Thyroid gland (tissue), 4 donors: ENCODE measurements at regions not wholly inside any gene's neighbourhood (a gene's known extent, or its start where the extent isn't known, plus 50 kb on each side); places are given as distances from the start of the nearest gene placed in this dataset.

Source experiments
- DNase-seq, 2 donors: peaks; one replicate each; pipeline ENCODE4 v3.0.0-alpha.2; 2019
- H3K27ac ChIP-seq, 3 donors: fragments of 200-600 bp; sonication (generic); 1 replicate in 2 of 3; 2 replicates in 1 of 3; pipeline ENCODE4 v1.5.1; 2016 to 2019; ENCODE audit warnings: mild to moderate bottlenecking in 1 of 3, moderate library complexity in 1 of 3
- H3K27me3 ChIP-seq: fragments of 200-600 bp; sonication (generic); one replicate; pipeline ENCODE4 v1.5.1; 2019
- H3K36me3 ChIP-seq, 2 donors: fragments of 200-600 bp; sonication (generic); one replicate each; pipeline ENCODE4 v1.5.1; 2016 to 2019
- H3K4me1 ChIP-seq, 2 donors: fragments of 200-600 bp; sonication (generic); one replicate each; pipeline ENCODE4 v1.5.1; 2017 to 2019
- H3K4me3 ChIP-seq, 3 donors: fragments of 200-600 bp; sonication (generic); replicated peaks in 1 of 3; 1 replicate in 2 of 3; 2 replicates in 1 of 3; pipeline ENCODE4 v1.5.1; 2016; ENCODE audit warnings: mild to moderate bottlenecking in 1 of 3
- H3K9me3 ChIP-seq: fragments of 200-600 bp; sonication (generic); one replicate; pipeline ENCODE4 v1.5.1; 2017
- CTCF ChIP-seq, 6 experiments: fragments of 200-600 bp in 3 of 6; fragments of 450-650 bp in 3 of 6; sonication (generic) in 3 of 6; IDR thresholded peaks; one replicate each; pipeline ENCODE4 v1.5.1; 2016 to 2019; ENCODE audit warnings: antibody characterized with exemption in 6 of 6, mild to moderate bottlenecking in 2 of 6, inconsistent platforms in 1 of 6, moderate library complexity in 1 of 6
- POLR2A ChIP-seq, 2 donors: fragments of 450-650 bp; IDR thresholded peaks; one replicate each; pipeline ENCODE4 v1.6.1; 2017; ENCODE audit warnings: antibody characterized with exemption in 2 of 2, mild to moderate bottlenecking in 2 of 2, moderate library complexity in 1 of 2
- WGBS, 2 donors: methylation state at CpG; one replicate each; pipeline ENCODE4 v1.1.5; 2017; 5-methylcytosine and 5-hydroxymethylcytosine counted together
- intact Hi-C: fragments of 100-400 bp; cut with DNase I; formaldehyde crosslinking; loops from one replicate; pipeline ENCODE4 v1.15.1; 2023

- Histone ChIP-seq H3K27me3 (no peaks in the 10 kb centered on the region), H3K27ac (no peak overlapping the region), H3K4me3 (no peak overlapping the region), H3K36me3 (no peaks in the 10 kb centered on the region), H3K4me1 (no peaks in the 10 kb centered on the region), H3K9me3 (no peaks in the 10 kb centered on the region)
- TF ChIP-seq POLR2A (IDR thresholded peaks at IDR 0.05), result no peak
- TF ChIP-seq CTCF (IDR thresholded peaks at IDR 0.05), result no peak
- 68 to 74% methylated on average over 4 of the region's 4 CpGs for WGBS, 2 donors
- intact Hi-C loops, result no loop called here
- no peak for DNase-seq
Measured at GRCh38 chr18:67001052-67001451, 397.2 kb upstream of the CDH19 start.

- no peak for DNase-seq
- Histone ChIP-seq H3K4me3 (no peak overlapping the region), H3K9me3 (no peaks in the 10 kb centered on the region), H3K27ac (no peak overlapping the region), H3K4me1 (no peaks in the 10 kb centered on the region), H3K36me3 (no peaks in the 10 kb centered on the region), H3K27me3 (no peaks in the 10 kb centered on the region)
- TF ChIP-seq POLR2A (IDR thresholded peaks at IDR 0.05) (no peak), CTCF (IDR thresholded peaks at IDR 0.05) (no peak)
- intact Hi-C loops, result no loop called here
Measured at GRCh38 chr18:66999003-66999402, 395.1 kb upstream of the CDH19 start.

- 87 to 89% methylated on average over 2 of the region's 2 CpGs for WGBS, 2 donors
- H3K4me3 ChIP-seq, result no peak overlapping the region
- H3K27ac ChIP-seq, result no peak overlapping the region
- DNase-seq, result no peak
- no peaks in the 10 kb centered on the region for H3K36me3 ChIP-seq
- H3K27me3 ChIP-seq, result no peaks in the 10 kb centered on the region
- no peaks in the 10 kb centered on the region for H3K4me1 ChIP-seq
- intact Hi-C loops, result no loop called here
- TF ChIP-seq POLR2A (IDR thresholded peaks at IDR 0.05) (no peak), CTCF (IDR thresholded peaks at IDR 0.05) (no peak)
- no peaks in the 10 kb centered on the region for H3K9me3 ChIP-seq
Measured at GRCh38 chr18:66995270-66995669, 391.4 kb upstream of the CDH19 start.

- intact Hi-C loops, result no loop called here
- TF ChIP-seq CTCF (IDR thresholded peaks at IDR 0.05) (no peak), POLR2A (IDR thresholded peaks at IDR 0.05) (no peak)
- 85 to 90% methylated on average over 2 of the region's 2 CpGs for WGBS, 2 donors
- Histone ChIP-seq H3K27ac (no peak overlapping the region), H3K4me3 (no peak overlapping the region), H3K9me3 (no peaks in the 10 kb centered on the region), H3K4me1 (no peaks in the 10 kb centered on the region), H3K27me3 (no peaks in the 10 kb centered on the region), H3K36me3 (no peaks in the 10 kb centered on the region)
- DNase-seq, result no peak
Measured at GRCh38 chr18:66994790-66995189, 390.9 kb upstream of the CDH19 start.

GRCh38 chr18:66993492-66993891, 389.6 kb upstream of the CDH19 start:
- H3K4me3 ChIP-seq, result no peak overlapping the region
- no peaks in the 10 kb centered on the region for H3K9me3 ChIP-seq
- no peak for DNase-seq
- H3K36me3 ChIP-seq, result no peaks in the 10 kb centered on the region
- H3K27ac ChIP-seq, result no peak overlapping the region
- intact Hi-C loops, result no loop called here
- no peaks in the 10 kb centered on the region for H3K4me1 ChIP-seq
- TF ChIP-seq CTCF (IDR thresholded peaks at IDR 0.05), result no peak
- TF ChIP-seq POLR2A (IDR thresholded peaks at IDR 0.05), result no peak
- no peaks in the 10 kb centered on the region for H3K27me3 ChIP-seq
